ENCODE measurements at regions not wholly inside any gene's neighbourhood (a gene's known extent, or its start where the extent isn't known, plus 50 kb on each side); places are given as distances from the start of the nearest gene placed in this dataset.

- no peak for DNase-seq (ENCODE audit: low spot score)
- in situ Hi-C loops (cut with MboI; ENCODE audit: low sequenced_read_pairs, unreplicated experiment), result no loop called here
- TF ChIP-seq CTCF (IDR thresholded peaks at IDR 0.05; ENCODE audit: borderline replicate concordance, control extremely low read depth, extremely low read depth, insufficient read depth, missing control alignments), result no peak
Measured at GRCh38 chr2:15705310-15705709, 113.6 kb downstream of the DDX1 start.

- in situ Hi-C loops (cut with MboI; ENCODE audit: low sequenced_read_pairs, unreplicated experiment), result no loop called here
- TF ChIP-seq CTCF (IDR thresholded peaks at IDR 0.05; ENCODE audit: borderline replicate concordance, control extremely low read depth, extremely low read depth, insufficient read depth, missing control alignments), result no peak
- DNase-seq (ENCODE audit: low spot score), result no peak
Measured at GRCh38 chr2:15705839-15706386, 114.2 kb downstream of the DDX1 start.

GRCh38 chr2:15706424-15706823, 114.8 kb downstream of the DDX1 start:
- in situ Hi-C loops (cut with MboI; ENCODE audit: low sequenced_read_pairs, unreplicated experiment), result no loop called here
- TF ChIP-seq CTCF (IDR thresholded peaks at IDR 0.05; ENCODE audit: borderline replicate concordance, control extremely low read depth, extremely low read depth, insufficient read depth, missing control alignments), result no peak
- no peak for DNase-seq (ENCODE audit: low spot score)

- in situ Hi-C loops (cut with MboI; ENCODE audit: low sequenced_read_pairs, unreplicated experiment), result no loop called here
- no peak for DNase-seq (ENCODE audit: low spot score)
- no peak for TF ChIP-seq CTCF (IDR thresholded peaks at IDR 0.05; ENCODE audit: borderline replicate concordance, control extremely low read depth, extremely low read depth, insufficient read depth, missing control alignments)
Measured at GRCh38 chr2:15706986-15707632, 115.4 kb downstream of the DDX1 start.

GRCh38 chr2:15708161-15708560, 116.5 kb downstream of the DDX1 start:
- no peak for DNase-seq (ENCODE audit: low spot score)
- in situ Hi-C loops (cut with MboI; ENCODE audit: low sequenced_read_pairs, unreplicated experiment), result no loop called here

More at GRCh38 chr2:15708161-15708560, 116.5 kb downstream of the DDX1 start:
- TF ChIP-seq CTCF (IDR thresholded peaks at IDR 0.05; ENCODE audit: borderline replicate concordance, control extremely low read depth, extremely low read depth, insufficient read depth, missing control alignments), result no peak
